ENCODE measurements at regions not wholly inside any gene's neighbourhood (a gene's known extent, or its start where the extent isn't known, plus 50 kb on each side); places are given as distances from the start of the nearest gene placed in this dataset.
A peak's percentile ranks its signal among the peaks of the same experiment; 100 is the strongest.

DNA sequence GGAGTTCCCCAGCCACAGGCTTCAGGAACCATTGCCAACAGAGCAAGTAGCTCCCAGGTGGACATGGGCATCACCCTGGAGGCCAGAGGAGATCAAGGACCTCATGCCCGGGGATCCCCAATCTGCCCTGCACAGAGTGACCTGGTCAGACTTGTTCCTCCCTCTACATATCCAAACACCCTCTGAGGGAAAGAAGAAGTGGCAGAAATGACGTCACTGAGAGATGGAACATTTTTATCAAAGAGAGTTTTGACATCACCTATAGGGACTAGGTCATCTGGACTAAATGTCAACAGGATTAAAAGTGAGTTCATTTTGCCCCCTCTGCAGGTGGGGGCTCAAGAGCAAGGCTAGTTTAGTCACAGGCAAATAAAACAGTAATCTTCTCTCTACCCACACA, 273.7 kb downstream of the SKAP2 start:
- H3K4me2 ChIP-seq (ENCODE audit: low read length): no peak overlapping the region
- no peak overlapping the region for H3K18ac ChIP-seq (ENCODE audit: low read length)
- no peak overlapping the region for H3K14ac ChIP-seq (ENCODE audit: low read length)
- H4K8ac ChIP-seq (ENCODE audit: low read depth, low read length): no peak overlapping the region
- H3K4me1 ChIP-seq (ENCODE audit: control insufficient read depth in 1 of 2, insufficient read depth in 2 of 2, low read length in 2 of 2): no peaks in the 10 kb centered on the region
- no peak overlapping the region for H4K91ac ChIP-seq (ENCODE audit: low read depth, low read length)
- H3K4ac ChIP-seq (ENCODE audit: low read depth, low read length): no peak overlapping the region
- H2BK12ac ChIP-seq (ENCODE audit: low read length): no peak overlapping the region
- H4K12ac ChIP-seq (ENCODE audit: low read depth, low read length): no peak overlapping the region
- H3K79me2 ChIP-seq (ENCODE audit: control insufficient read depth, insufficient read depth, low read length, poor library complexity): no peaks in the 10 kb centered on the region
- H2BK5ac ChIP-seq (ENCODE audit: low read depth, low read length, poor library complexity): no peak overlapping the region
- no peaks in the 10 kb centered on the region for H3K9me3 ChIP-seq (ENCODE audit: insufficient read depth, low read depth, low read length)
- H3K9ac ChIP-seq (ENCODE audit: low read length): no peak overlapping the region
- H3K23ac ChIP-seq (ENCODE audit: low read length): no peak overlapping the region
- no peak overlapping the region for H2AFZ ChIP-seq (ENCODE audit: insufficient read depth, low read length, poor library complexity)
- no peak overlapping the region for H3K27ac ChIP-seq (ENCODE audit: low read depth, low read length)
- no peaks in the 10 kb centered on the region for H3K27me3 ChIP-seq (ENCODE audit: insufficient read depth, low read length)
- no peak overlapping the region for H2AK5ac ChIP-seq (ENCODE audit: low read length)
- no peaks in the 10 kb centered on the region for H3K36me3 ChIP-seq (ENCODE audit: control insufficient read depth in 1 of 2, insufficient read depth in 2 of 2, low read length in 2 of 2)
- no CpG with 5 or more reads among the region's 2 CpGs for WGBS (ENCODE audit: extremely low coverage, insufficient coverage, insufficient read length)
- H2BK120ac ChIP-seq (ENCODE audit: insufficient read depth, low read length, poor library complexity): no peak overlapping the region
- H3K79me1 ChIP-seq (ENCODE audit: low read length): no peaks in the 10 kb centered on the region
- no peak overlapping the region for H3K4me3 ChIP-seq (ENCODE audit: low read depth, low read length)
- DNase-seq: no peak

DNA sequence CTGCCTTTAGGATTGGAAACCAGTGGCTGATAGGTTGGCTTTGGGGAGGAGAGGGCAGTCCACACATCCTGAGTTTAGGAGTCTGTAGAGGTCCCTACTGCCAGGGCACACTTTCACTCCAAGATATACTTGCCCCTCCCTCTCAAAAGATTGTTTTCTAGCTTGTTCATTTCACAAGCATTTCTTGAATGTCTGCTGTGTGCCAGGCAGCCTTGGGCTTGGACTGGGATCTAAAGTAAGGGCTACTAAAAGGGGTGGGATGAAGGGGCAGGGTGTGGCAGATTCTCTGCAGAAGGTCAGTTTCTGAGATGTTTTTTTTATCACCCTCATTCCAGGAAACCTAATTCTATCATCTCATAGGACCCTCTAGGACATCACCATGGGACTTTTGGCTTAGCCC, 272.4 kb downstream of the SKAP2 start:
- no peak overlapping the region for H2BK12ac ChIP-seq (ENCODE audit: low read length)
- H4K8ac ChIP-seq (ENCODE audit: low read depth, low read length): no peak overlapping the region
- H3K79me2 ChIP-seq (ENCODE audit: control insufficient read depth, insufficient read depth, low read length, poor library complexity): no peaks in the 10 kb centered on the region
- no peaks in the 10 kb centered on the region for H3K9me3 ChIP-seq (ENCODE audit: insufficient read depth, low read depth, low read length)
- no peak overlapping the region for H2BK120ac ChIP-seq (ENCODE audit: insufficient read depth, low read length, poor library complexity)
- H3K4me3 ChIP-seq (ENCODE audit: low read depth, low read length): no peak overlapping the region
- no peak overlapping the region for H3K4ac ChIP-seq (ENCODE audit: low read depth, low read length)
- H4K91ac ChIP-seq (ENCODE audit: low read depth, low read length): no peak overlapping the region
- no peaks in the 10 kb centered on the region for H3K36me3 ChIP-seq (ENCODE audit: control insufficient read depth in 1 of 2, insufficient read depth in 2 of 2, low read length in 2 of 2)
- no peak overlapping the region for H2AK5ac ChIP-seq (ENCODE audit: low read length)
- no peak overlapping the region for H2BK5ac ChIP-seq (ENCODE audit: low read depth, low read length, poor library complexity)
- H3K18ac ChIP-seq (ENCODE audit: low read length): no peak overlapping the region
- no peak overlapping the region for H3K23ac ChIP-seq (ENCODE audit: low read length)
- no peak overlapping the region for H4K12ac ChIP-seq (ENCODE audit: low read depth, low read length)
- no peaks in the 10 kb centered on the region for H3K79me1 ChIP-seq (ENCODE audit: low read length)
- DNase-seq: peak in 1 of 2 donors; percentile 12
- no peak overlapping the region for H3K27ac ChIP-seq (ENCODE audit: low read depth, low read length)
- no peaks in the 10 kb centered on the region for H3K4me1 ChIP-seq (ENCODE audit: control insufficient read depth in 1 of 2, insufficient read depth in 2 of 2, low read length in 2 of 2)
- no peak overlapping the region for H3K9ac ChIP-seq (ENCODE audit: low read length)
- no peak overlapping the region for H3K14ac ChIP-seq (ENCODE audit: low read length)
- H2AFZ ChIP-seq (ENCODE audit: insufficient read depth, low read length, poor library complexity): no peak overlapping the region
- H3K27me3 ChIP-seq (ENCODE audit: insufficient read depth, low read length): no peaks in the 10 kb centered on the region
- H3K4me2 ChIP-seq (ENCODE audit: low read length): no peak overlapping the region

GRCh38 chr7:26593393-26593792, 271.0 kb downstream of the SKAP2 start:
- Histone ChIP-seq H3K79me2 (ENCODE audit: control insufficient read depth, insufficient read depth, low read length, poor library complexity) (no peaks in the 10 kb centered on the region), H2AFZ (ENCODE audit: insufficient read depth, low read length, poor library complexity) (no peak overlapping the region), H2BK120ac (ENCODE audit: insufficient read depth, low read length, poor library complexity) (no peak overlapping the region), H3K23ac (ENCODE audit: low read length) (no peak overlapping the region), H3K14ac (ENCODE audit: low read length) (no peak overlapping the region), H3K4me3 (ENCODE audit: low read depth, low read length) (no peak overlapping the region), H2BK12ac (ENCODE audit: low read length) (no peak overlapping the region), H3K36me3 (ENCODE audit: control insufficient read depth in 1 of 2, insufficient read depth in 2 of 2, low read length in 2 of 2) (no peaks in the 10 kb centered on the region), H4K12ac (ENCODE audit: low read depth, low read length) (no peak overlapping the region), H2BK5ac (ENCODE audit: low read depth, low read length, poor library complexity) (no peak overlapping the region), H3K18ac (ENCODE audit: low read length) (no peak overlapping the region), H3K4ac (ENCODE audit: low read depth, low read length) (no peak overlapping the region), H3K79me1 (ENCODE audit: low read length) (no peaks in the 10 kb centered on the region), H4K91ac (ENCODE audit: low read depth, low read length) (no peak overlapping the region), H3K9me3 (ENCODE audit: insufficient read depth, low read depth, low read length) (no peaks in the 10 kb centered on the region), H2AK5ac (ENCODE audit: low read length) (no peak overlapping the region), H3K4me2 (ENCODE audit: low read length) (no peak overlapping the region), H4K8ac (ENCODE audit: low read depth, low read length) (no peak overlapping the region), H3K9ac (ENCODE audit: low read length) (no peak overlapping the region), H3K27ac (ENCODE audit: low read depth, low read length) (no peak overlapping the region), H3K4me1 (ENCODE audit: control insufficient read depth in 1 of 2, insufficient read depth in 2 of 2, low read length in 2 of 2) (no peaks in the 10 kb centered on the region), H3K27me3 (ENCODE audit: insufficient read depth, low read length) (no peaks in the 10 kb centered on the region)
- no peak for DNase-seq
- WGBS (ENCODE audit: extremely low coverage, insufficient coverage, insufficient read length): no CpG with 5 or more reads among the region's 9 CpGs

GRCh38 chr7:26593896-26594295, 270.5 kb downstream of the SKAP2 start:
- Histone ChIP-seq H4K12ac (ENCODE audit: low read depth, low read length) (no peak overlapping the region), H4K8ac (ENCODE audit: low read depth, low read length) (no peak overlapping the region), H3K36me3 (ENCODE audit: control insufficient read depth in 1 of 2, insufficient read depth in 2 of 2, low read length in 2 of 2) (no peaks in the 10 kb centered on the region), H2BK5ac (ENCODE audit: low read depth, low read length, poor library complexity) (no peak overlapping the region), H3K4me1 (ENCODE audit: control insufficient read depth in 1 of 2, insufficient read depth in 2 of 2, low read length in 2 of 2) (no peaks in the 10 kb centered on the region), H2BK120ac (ENCODE audit: insufficient read depth, low read length, poor library complexity) (no peak overlapping the region), H2BK12ac (ENCODE audit: low read length) (no peak overlapping the region), H3K9me3 (ENCODE audit: insufficient read depth, low read depth, low read length) (no peaks in the 10 kb centered on the region), H3K4me3 (ENCODE audit: low read depth, low read length) (no peak overlapping the region), H4K91ac (ENCODE audit: low read depth, low read length) (no peak overlapping the region), H3K27me3 (ENCODE audit: insufficient read depth, low read length) (no peaks in the 10 kb centered on the region), H3K79me1 (ENCODE audit: low read length) (no peaks in the 10 kb centered on the region), H2AFZ (ENCODE audit: insufficient read depth, low read length, poor library complexity) (no peak overlapping the region), H3K27ac (ENCODE audit: low read depth, low read length) (no peak overlapping the region), H3K4ac (ENCODE audit: low read depth, low read length) (no peak overlapping the region), H3K4me2 (ENCODE audit: low read length) (no peak overlapping the region), H3K9ac (ENCODE audit: low read length) (no peak overlapping the region), H3K18ac (ENCODE audit: low read length) (no peak overlapping the region), H3K23ac (ENCODE audit: low read length) (no peak overlapping the region), H3K79me2 (ENCODE audit: control insufficient read depth, insufficient read depth, low read length, poor library complexity) (no peaks in the 10 kb centered on the region), H2AK5ac (ENCODE audit: low read length) (no peak overlapping the region), H3K14ac (ENCODE audit: low read length) (no peak overlapping the region)
- no CpG with 5 or more reads among the region's 5 CpGs for WGBS (ENCODE audit: extremely low coverage, insufficient coverage, insufficient read length)
- DNase-seq: no peak

- H4K12ac ChIP-seq (ENCODE audit: low read depth, low read length): no peak overlapping the region
- no peaks in the 10 kb centered on the region for H3K36me3 ChIP-seq (ENCODE audit: control insufficient read depth in 1 of 2, insufficient read depth in 2 of 2, low read length in 2 of 2)
- H2AFZ ChIP-seq (ENCODE audit: insufficient read depth, low read length, poor library complexity): no peak overlapping the region
- no peak overlapping the region for H2AK5ac ChIP-seq (ENCODE audit: low read length)
- H2BK5ac ChIP-seq (ENCODE audit: low read depth, low read length, poor library complexity): no peak overlapping the region
- H3K4me2 ChIP-seq (ENCODE audit: low read length): no peak overlapping the region
- no peak overlapping the region for H3K27ac ChIP-seq (ENCODE audit: low read depth, low read length)
- no peak overlapping the region for H2BK120ac ChIP-seq (ENCODE audit: insufficient read depth, low read length, poor library complexity)
- WGBS (ENCODE audit: extremely low coverage, insufficient coverage, insufficient read length): no CpG with 5 or more reads among the region's 6 CpGs
- no peak overlapping the region for H3K14ac ChIP-seq (ENCODE audit: low read length)
- no peak overlapping the region for H3K4me3 ChIP-seq (ENCODE audit: low read depth, low read length)
- no peaks in the 10 kb centered on the region for H3K27me3 ChIP-seq (ENCODE audit: insufficient read depth, low read length)
- no peaks in the 10 kb centered on the region for H3K79me2 ChIP-seq (ENCODE audit: control insufficient read depth, insufficient read depth, low read length, poor library complexity)
- no peaks in the 10 kb centered on the region for H3K79me1 ChIP-seq (ENCODE audit: low read length)
- no peak for DNase-seq
- H3K4ac ChIP-seq (ENCODE audit: low read depth, low read length): no peak overlapping the region
- no peaks in the 10 kb centered on the region for H3K4me1 ChIP-seq (ENCODE audit: control insufficient read depth in 1 of 2, insufficient read depth in 2 of 2, low read length in 2 of 2)
- H2BK12ac ChIP-seq (ENCODE audit: low read length): no peak overlapping the region
- H3K23ac ChIP-seq (ENCODE audit: low read length): no peak overlapping the region
- no peak overlapping the region for H4K8ac ChIP-seq (ENCODE audit: low read depth, low read length)
- H3K9ac ChIP-seq (ENCODE audit: low read length): no peak overlapping the region
- no peak overlapping the region for H4K91ac ChIP-seq (ENCODE audit: low read depth, low read length)
- no peaks in the 10 kb centered on the region for H3K9me3 ChIP-seq (ENCODE audit: insufficient read depth, low read depth, low read length)
- no peak overlapping the region for H3K18ac ChIP-seq (ENCODE audit: low read length)
These were observed 269.8 kb downstream of the SKAP2 start for GRCh38 chr7:26594553-26594952.

Measured in trophoblast cell (in vitro differentiated cells and primary cell).